Epithelial cell of proximal tubule (primary cell): ENCODE measurements at regions not wholly inside any gene's neighbourhood (a gene's known extent, or its start where the extent isn't known, plus 50 kb on each side); places are given as distances from the start of the nearest gene placed in this dataset.
"Not testable (repeated sequence)": the region's sequence is repeated elsewhere in the genome, so short reads cannot be mapped to it uniquely, and the experiment has no call there.

ENCODE experiments used
- DNase-seq: peaks from one replicate; pipeline ENCODE4 v3.0.0-alpha.2; 2011; ENCODE audit warnings: low read depth
- H3K4me3 ChIP-seq: 2 replicates; pipeline ENCODE4 v1.5.1; 2011; ENCODE audit warnings: low read depth, mild to moderate bottlenecking, low read length
- CTCF ChIP-seq: conservative IDR thresholded peaks from 2 replicates; pipeline ENCODE4 v1.5.1; 2012; ENCODE audit warnings: low read depth, mild to moderate bottlenecking, low read length

GRCh38 chr10:33052263-33052875 is 94.3 kb upstream of the ITGB1 start:
- TF ChIP-seq CTCF: no peak
- H3K4me3 ChIP-seq: no peak overlapping the region
- DNase-seq: no peak

- H3K4me3 ChIP-seq, DNase-seq: not testable (repeated sequence)
Observed at GRCh38 chr10:33049963-33050920, 92.2 kb upstream of the ITGB1 start.

GRCh38 chr10:33048223-33048622 is 90.2 kb upstream of the ITGB1 start:
- H3K4me3 ChIP-seq: no peak overlapping the region
- TF ChIP-seq CTCF: no peak
- DNase-seq: no peak

- H3K4me3 ChIP-seq: no peak overlapping the region
- TF ChIP-seq CTCF: no peak
- no peak for DNase-seq
Observed at GRCh38 chr10:33047655-33048054, 89.6 kb upstream of the ITGB1 start.

- no peak for DNase-seq
- TF ChIP-seq CTCF: no peak
- no peak overlapping the region for H3K4me3 ChIP-seq
Observed at GRCh38 chr10:33046792-33047191, 88.8 kb upstream of the ITGB1 start.

- DNase-seq: no peak
- H3K4me3 ChIP-seq: no peak overlapping the region
- TF ChIP-seq CTCF: no peak
Observed at GRCh38 chr10:33045421-33045820, 87.4 kb upstream of the ITGB1 start.

GRCh38 chr10:33042565-33042964 is 84.5 kb upstream of the ITGB1 start:
- TF ChIP-seq CTCF: no peak
- DNase-seq: no peak
- no peak overlapping the region for H3K4me3 ChIP-seq
